Spleen (tissue), 11 donors: ENCODE measurements at regions not wholly inside any gene's neighbourhood (a gene's known extent, or its start where the extent isn't known, plus 50 kb on each side); places are given as distances from the start of the nearest gene placed in this dataset.

Experiments
- DNase-seq: peaks from one replicate; pipeline ENCODE4 v3.0.0-alpha.2; 2020
- H3K27ac ChIP-seq, 8 donors: fragments of 200-600 bp; sonication (generic) in 7 of 8; 1 replicate in 4 of 8; 2 replicates in 4 of 8; pipeline versions ENCODE4 v1.5.0 to v1.8.0; 2016 to 2021; ENCODE audit warnings: inconsistent platforms in 4 of 8, mild to moderate bottlenecking in 4 of 8, moderate library complexity in 1 of 8
- H3K27me3 ChIP-seq, 7 donors: fragments of 200-600 bp; sonication (generic) in 6 of 7; replicated peaks in 1 of 7; 1 replicate in 4 of 7; 2 replicates in 3 of 7; pipeline versions ENCODE4 v1.5.0 to v1.8.0; 2016 to 2021; ENCODE audit warnings: inconsistent platforms in 3 of 7, mild to moderate bottlenecking in 1 of 7
- H3K36me3 ChIP-seq, 6 donors: fragments of 200-600 bp; sonication (generic) in 5 of 6; 1 replicate in 4 of 6; 2 replicates in 2 of 6; pipeline versions ENCODE4 v1.5.0 to v1.8.0; 2016 to 2021; ENCODE audit warnings: inconsistent platforms in 2 of 6
- H3K4me1 ChIP-seq, 6 donors: fragments of 200-600 bp; sonication (generic) in 5 of 6; 1 replicate in 3 of 6; 2 replicates in 3 of 6; pipeline versions ENCODE4 v1.5.0 to v1.8.0; 2016 to 2021; ENCODE audit warnings: inconsistent platforms in 3 of 6
- H3K4me3 ChIP-seq, 8 donors: fragments of 200-600 bp; sonication (generic) in 7 of 8; 1 replicate in 4 of 8; 2 replicates in 4 of 8; pipeline versions ENCODE4 v1.5.0 to v1.8.0; 2016 to 2021; ENCODE audit warnings: inconsistent platforms in 4 of 8, mild to moderate bottlenecking in 4 of 8, moderate library complexity in 2 of 8
- H3K9me3 ChIP-seq, 8 donors: fragments of 200-600 bp; sonication (generic) in 7 of 8; 1 replicate in 4 of 8; 2 replicates in 4 of 8; pipeline versions ENCODE4 v1.5.0 to v1.8.0; 2016 to 2021; ENCODE audit warnings: inconsistent platforms in 4 of 8
- POLR2A ChIP-seq, 3 donors: fragments of 450-650 bp; IDR thresholded peaks; one replicate each; pipeline ENCODE4 v1.5.1; 2017; ENCODE audit warnings: antibody characterized with exemption in 3 of 3, mild to moderate bottlenecking in 1 of 3
- POLR2AphosphoS5 ChIP-seq, 3 donors: sonication (generic); formaldehyde crosslinking; IDR thresholded peaks; one replicate each; pipeline ENCODE4 v1.5.1; 2017; ENCODE audit warnings: antibody characterized with exemption in 3 of 3
- WGBS, 5 donors: extraction: QIAGEN DNeasy Blood & Tissue Kit in 3 of 5; methylation state at CpG; one replicate each; pipeline versions ENCODE4 v1.1.5 to v1.1.7; 2013 to 2018; 5-methylcytosine and 5-hydroxymethylcytosine counted together
- intact Hi-C: fragments of 100-400 bp; cut with DNase I; formaldehyde crosslinking; loops from one replicate; pipeline ENCODE4 v1.15.0; 2023; ENCODE audit warnings: low total_unique reads
- TF ChIP-seq, protein P1 (sequence below), 11 experiments: fragments of 200-600 bp in 7 of 11; fragments of 450-650 bp in 4 of 11; sonication (generic) in 4 of 11; IDR thresholded peaks in 8 of 11; conservative IDR thresholded peaks in 3 of 11; 1 replicate in 7 of 11; 2 replicates in 4 of 11; pipeline versions ENCODE4 v1.4.0 to v1.8.0; 2016 to 2021; ENCODE audit warnings: antibody characterized with exemption in 11 of 11, inconsistent platforms in 4 of 11, mild to moderate bottlenecking in 1 of 11
- donor health status: healthy with polysubstance abuse.
- donor health status: DM: no; HTN: no; CAD: no; lungs with moderate emphysema.
- donor health status: DM: no; HTN: no; CAD: no.
- donor health status: Bipolar disorder and iron deficiency.
- donor health status: healthy.
- donor health status: DM: no; HTN: no; CAD: no.
- donor health status: DM: yes; HTN: yes; CAD: no.

- TF ChIP-seq POLR2A (IDR thresholded peaks at IDR 0.05), result no peak
- TF ChIP-seq, protein P1, sequence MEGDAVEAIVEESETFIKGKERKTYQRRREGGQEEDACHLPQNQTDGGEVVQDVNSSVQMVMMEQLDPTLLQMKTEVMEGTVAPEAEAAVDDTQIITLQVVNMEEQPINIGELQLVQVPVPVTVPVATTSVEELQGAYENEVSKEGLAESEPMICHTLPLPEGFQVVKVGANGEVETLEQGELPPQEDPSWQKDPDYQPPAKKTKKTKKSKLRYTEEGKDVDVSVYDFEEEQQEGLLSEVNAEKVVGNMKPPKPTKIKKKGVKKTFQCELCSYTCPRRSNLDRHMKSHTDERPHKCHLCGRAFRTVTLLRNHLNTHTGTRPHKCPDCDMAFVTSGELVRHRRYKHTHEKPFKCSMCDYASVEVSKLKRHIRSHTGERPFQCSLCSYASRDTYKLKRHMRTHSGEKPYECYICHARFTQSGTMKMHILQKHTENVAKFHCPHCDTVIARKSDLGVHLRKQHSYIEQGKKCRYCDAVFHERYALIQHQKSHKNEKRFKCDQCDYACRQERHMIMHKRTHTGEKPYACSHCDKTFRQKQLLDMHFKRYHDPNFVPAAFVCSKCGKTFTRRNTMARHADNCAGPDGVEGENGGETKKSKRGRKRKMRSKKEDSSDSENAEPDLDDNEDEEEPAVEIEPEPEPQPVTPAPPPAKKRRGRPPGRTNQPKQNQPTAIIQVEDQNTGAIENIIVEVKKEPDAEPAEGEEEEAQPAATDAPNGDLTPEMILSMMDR (IDR thresholded peaks at IDR 0.05 in 8 of 11, conservative IDR thresholded peaks at IDR 0.05 in 3 of 11), result no peak
- TF ChIP-seq POLR2AphosphoS5 (IDR thresholded peaks at IDR 0.05), result no peak
- 22 to 38% (median 28%) methylated on average over 1 of the region's 1 CpG for WGBS, 5 donors
These were observed 295.3 kb upstream of the DDX18 start for GRCh38 chr2:117519238-117519637.

DNA sequence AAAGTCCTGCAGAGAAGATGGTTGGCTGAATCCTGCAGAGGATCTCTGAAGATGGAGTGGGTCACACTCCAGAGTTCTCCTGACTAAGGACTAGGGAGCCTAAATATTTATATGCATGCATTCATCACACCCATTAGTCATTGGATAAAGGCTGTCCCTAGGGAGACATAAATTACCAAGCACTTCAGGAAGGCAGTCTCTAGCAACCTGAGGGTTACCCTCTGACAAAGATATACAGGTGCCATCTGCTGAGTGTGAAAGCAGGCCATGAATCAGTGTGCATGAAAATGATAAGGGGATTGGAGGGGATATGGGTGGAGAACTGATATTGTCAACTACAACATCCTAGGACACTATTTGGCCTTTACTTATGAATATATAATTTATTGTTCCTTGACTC is 294.8 kb upstream of the DDX18 start:
- intact Hi-C loops, result no loop called here
- H3K4me1 ChIP-seq, result peaks cover 0 to 4% (median 0%) of the 10 kb centered on the region in 6 donors
- TF ChIP-seq, protein P1 (IDR thresholded peaks at IDR 0.05 in 8 of 11, conservative IDR thresholded peaks at IDR 0.05 in 3 of 11), result no peak
- TF ChIP-seq POLR2A (IDR thresholded peaks at IDR 0.05) (no peak), POLR2AphosphoS5 (IDR thresholded peaks at IDR 0.05) (no peak)
- no peak overlapping the region for H3K4me3 ChIP-seq
- H3K27me3 ChIP-seq, result no peaks in the 10 kb centered on the region
- H3K9me3 ChIP-seq, result no peaks in the 10 kb centered on the region
- no peak for DNase-seq
- H3K36me3 ChIP-seq, result no peaks in the 10 kb centered on the region
- H3K27ac ChIP-seq, result no peak overlapping the region

More at GRCh38 chr2:117519238-117519637, 295.3 kb upstream of the DDX18 start:
- Histone ChIP-seq H3K27ac (no peak overlapping the region), H3K4me1 (peaks cover 0 to 4% (median 0%) of the 10 kb centered on the region in 6 donors), H3K36me3 (no peaks in the 10 kb centered on the region), H3K4me3 (no peak overlapping the region), H3K27me3 (no peaks in the 10 kb centered on the region), H3K9me3 (no peaks in the 10 kb centered on the region)
- intact Hi-C loops, result no loop called here
- no peak for DNase-seq

DNA sequence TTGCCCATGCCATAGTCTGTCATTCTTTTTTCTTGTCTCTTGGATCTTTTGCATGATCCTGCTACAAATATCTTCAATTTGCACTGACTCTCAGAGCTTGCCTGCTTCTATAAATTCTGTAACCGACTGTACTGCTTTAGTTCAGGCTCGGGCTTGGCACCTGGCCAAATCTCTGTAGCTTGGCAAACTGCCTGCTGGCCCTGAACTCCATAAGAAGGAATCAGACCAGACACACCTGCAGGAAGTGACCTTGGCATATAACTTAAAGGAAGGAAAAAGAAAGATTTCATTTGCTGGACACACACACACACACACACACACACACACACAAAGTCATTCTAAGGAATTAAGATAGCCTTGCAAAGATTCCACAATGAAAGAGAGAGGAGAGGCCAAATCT is 291.2 kb upstream of the DDX18 start:
- no peaks in the 10 kb centered on the region for H3K36me3 ChIP-seq
- H3K4me3 ChIP-seq, result no peak overlapping the region
- H3K27ac ChIP-seq, result no peak overlapping the region
- WGBS, 5 donors, result 4 to 14% (median 4%) methylated on average over 2 of the region's 2 CpGs
- intact Hi-C loops, result no loop called here
- H3K4me1 ChIP-seq, result peaks cover 0 to 4% (median 0%) of the 10 kb centered on the region in 6 donors
- TF ChIP-seq POLR2AphosphoS5 (IDR thresholded peaks at IDR 0.05), result peak in 1 of 3 donors; percentile 39
- TF ChIP-seq, protein P1 (IDR thresholded peaks at IDR 0.05 in 8 of 11, conservative IDR thresholded peaks at IDR 0.05 in 3 of 11), result no peak
- no peaks in the 10 kb centered on the region for H3K9me3 ChIP-seq
- DNase-seq, result no peak
- no peaks in the 10 kb centered on the region for H3K27me3 ChIP-seq

DNA sequence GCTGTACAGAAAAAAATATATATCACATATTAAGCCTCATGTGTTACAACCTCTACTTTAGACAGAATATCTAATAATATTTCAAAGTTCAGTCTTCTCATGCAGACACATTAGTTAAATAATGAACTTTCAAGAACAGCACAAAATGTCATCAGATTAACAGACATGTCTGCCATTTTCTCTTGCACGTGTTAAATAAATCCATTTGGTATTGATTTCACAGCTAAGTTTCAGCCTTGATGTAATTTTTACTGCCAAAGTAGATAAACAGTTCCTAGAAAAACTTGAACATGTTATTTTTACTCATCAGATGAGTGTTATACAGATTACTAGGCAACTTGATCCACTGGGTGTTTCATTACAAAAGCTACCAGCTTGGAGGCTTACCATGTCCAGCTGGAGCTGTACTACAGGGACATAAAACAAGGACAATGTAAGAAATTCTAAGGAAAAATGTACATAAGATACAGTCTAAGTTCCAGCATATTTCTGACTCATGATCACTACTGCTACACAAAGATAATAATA is 290.7 kb upstream of the DDX18 start:
- 53 to 84% (median 73%) methylated on average over 1 of the region's 1 CpG for WGBS, 5 donors
- DNase-seq, result no peak
- intact Hi-C loops, result no loop called here

More for the DNA sequence above, 290.7 kb upstream of the DDX18 start:
- peaks cover 0 to 4% (median 0%) of the 10 kb centered on the region in 6 donors for H3K4me1 ChIP-seq
- no peak overlapping the region for H3K27ac ChIP-seq
- H3K4me3 ChIP-seq, result no peak overlapping the region
- no peaks in the 10 kb centered on the region for H3K36me3 ChIP-seq
- no peak for TF ChIP-seq POLR2A (IDR thresholded peaks at IDR 0.05)
- TF ChIP-seq, protein P1 (IDR thresholded peaks at IDR 0.05 in 8 of 11, conservative IDR thresholded peaks at IDR 0.05 in 3 of 11), result no peak
- TF ChIP-seq POLR2AphosphoS5 (IDR thresholded peaks at IDR 0.05), result no peak
- H3K27me3 ChIP-seq, result no peaks in the 10 kb centered on the region
- no peaks in the 10 kb centered on the region for H3K9me3 ChIP-seq
